Right lobe of liver (tissue), 6 donors: ENCODE measurements at regions not wholly inside any gene's neighbourhood (a gene's known extent, or its start where the extent isn't known, plus 50 kb on each side); places are given as distances from the start of the nearest gene placed in this dataset.

Experiments used
- ATAC-seq, 4 donors: fragments of 200-7000 bp; cut with Tn5 transposase; one replicate each; pipeline ENCODE4 v1.9.1; 2020; ENCODE audit warnings: mild to moderate bottlenecking in 4 of 4, moderate library complexity in 4 of 4
- DNase-seq, 3 donors: peaks; one replicate each; pipeline ENCODE4 v3.0.0-alpha.2; 2020
- H3K27ac ChIP-seq, 3 donors: fragments of 200-600 bp; one replicate each; pipeline ENCODE4 v1.8.0; 2022
- H3K27me3 ChIP-seq, 2 donors: fragments of 200-600 bp; one replicate each; pipeline ENCODE4 v1.8.0; 2022
- H3K36me3 ChIP-seq, 4 donors: fragments of 200-600 bp; sonication (generic) in 1 of 4; one replicate each; pipeline versions ENCODE4 v1.5.1 to v1.8.0; 2017 to 2022; ENCODE audit warnings: control low read depth in 1 of 4
- H3K4me1 ChIP-seq, 4 donors: fragments of 200-600 bp; sonication (generic) in 1 of 4; one replicate each; pipeline versions ENCODE4 v1.5.1 to v1.8.0; 2017 to 2022; ENCODE audit warnings: control low read depth in 1 of 4
- H3K4me3 ChIP-seq, 3 donors: fragments of 200-600 bp; one replicate each; pipeline ENCODE4 v1.8.0; 2022
- H3K9me3 ChIP-seq, 4 donors: fragments of 200-600 bp; sonication (generic) in 1 of 4; one replicate each; pipeline versions ENCODE4 v1.5.1 to v1.8.0; 2017 to 2022; ENCODE audit warnings: control low read depth in 1 of 4
- POLR2A ChIP-seq: fragments of 450-650 bp; IDR thresholded peaks from one replicate; pipeline ENCODE4 v1.6.1; 2017; ENCODE audit warnings: antibody characterized with exemption, mild to moderate bottlenecking
- WGBS: methylation state at CpG from one replicate; pipeline ENCODE4 v1.1.6; 2018; ENCODE audit warnings: low coverage, low lambda C conversion rate; ENCODE audit not compliant: insufficient coverage; ENCODE audit errors: missing lambda C conversion rate; 5-methylcytosine and 5-hydroxymethylcytosine counted together
- intact Hi-C, 2 donors: fragments of 100-400 bp; cut with DNase I; formaldehyde crosslinking; loops; one replicate each; pipeline versions ENCODE4 v1.11.2 to v1.14.1; 2022
- TF ChIP-seq, protein P1 (sequence below), 4 donors: fragments of 200-600 bp in 3 of 4; fragments of 450-650 bp in 1 of 4; IDR thresholded peaks; one replicate each; pipeline versions ENCODE4 v1.5.1 to v1.8.0; 2016 to 2022; ENCODE audit warnings: antibody characterized with exemption in 4 of 4, mild to moderate bottlenecking in 2 of 4
- donor health status: DM: no; HTN: yes; CAD: no.
- donor health status: DM: no; HTN: no; CAD: no.
- donor health status: DM: no; HTN: no; CAD: no.
- donor health status: DM: no; HTN: yes; CAD: no.
- donor health status: DM: no; HTN: yes; CAD: no.

- no peak for DNase-seq
- no CpG with 5 or more reads among the region's 1 CpG for WGBS
- no peak for ATAC-seq
- no peaks in the 10 kb centered on the region for H3K27me3 ChIP-seq
- H3K4me3 ChIP-seq, result no peak overlapping the region
- no peaks in the 10 kb centered on the region for H3K4me1 ChIP-seq
- no peaks in the 10 kb centered on the region for H3K36me3 ChIP-seq
- intact Hi-C loops, result no loop called here
- no peak overlapping the region for H3K27ac ChIP-seq
- TF ChIP-seq POLR2A, result no peak
- TF ChIP-seq, protein P1, sequence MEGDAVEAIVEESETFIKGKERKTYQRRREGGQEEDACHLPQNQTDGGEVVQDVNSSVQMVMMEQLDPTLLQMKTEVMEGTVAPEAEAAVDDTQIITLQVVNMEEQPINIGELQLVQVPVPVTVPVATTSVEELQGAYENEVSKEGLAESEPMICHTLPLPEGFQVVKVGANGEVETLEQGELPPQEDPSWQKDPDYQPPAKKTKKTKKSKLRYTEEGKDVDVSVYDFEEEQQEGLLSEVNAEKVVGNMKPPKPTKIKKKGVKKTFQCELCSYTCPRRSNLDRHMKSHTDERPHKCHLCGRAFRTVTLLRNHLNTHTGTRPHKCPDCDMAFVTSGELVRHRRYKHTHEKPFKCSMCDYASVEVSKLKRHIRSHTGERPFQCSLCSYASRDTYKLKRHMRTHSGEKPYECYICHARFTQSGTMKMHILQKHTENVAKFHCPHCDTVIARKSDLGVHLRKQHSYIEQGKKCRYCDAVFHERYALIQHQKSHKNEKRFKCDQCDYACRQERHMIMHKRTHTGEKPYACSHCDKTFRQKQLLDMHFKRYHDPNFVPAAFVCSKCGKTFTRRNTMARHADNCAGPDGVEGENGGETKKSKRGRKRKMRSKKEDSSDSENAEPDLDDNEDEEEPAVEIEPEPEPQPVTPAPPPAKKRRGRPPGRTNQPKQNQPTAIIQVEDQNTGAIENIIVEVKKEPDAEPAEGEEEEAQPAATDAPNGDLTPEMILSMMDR (IDR thresholded peaks at IDR 0.05), result no peak
- no peaks in the 10 kb centered on the region for H3K9me3 ChIP-seq
Observed at GRCh38 chrX:39258331-39258730, 457.1 kb downstream of the MID1IP1 start.

GRCh38 chrX:39260965-39261364 lies 459.7 kb downstream of the MID1IP1 start:
- WGBS, result 73% methylated on average over 3 of the region's 3 CpGs
- Histone ChIP-seq H3K36me3 (no peaks in the 10 kb centered on the region), H3K27me3 (no peaks in the 10 kb centered on the region), H3K4me1 (no peaks in the 10 kb centered on the region), H3K9me3 (no peaks in the 10 kb centered on the region), H3K27ac (no peak overlapping the region), H3K4me3 (no peak overlapping the region)
- intact Hi-C loops, result no loop called here
- DNase-seq (no peak), ATAC-seq (no peak)
- TF ChIP-seq, protein P1 (IDR thresholded peaks at IDR 0.05), result no peak
- no peak for TF ChIP-seq POLR2A

DNA sequence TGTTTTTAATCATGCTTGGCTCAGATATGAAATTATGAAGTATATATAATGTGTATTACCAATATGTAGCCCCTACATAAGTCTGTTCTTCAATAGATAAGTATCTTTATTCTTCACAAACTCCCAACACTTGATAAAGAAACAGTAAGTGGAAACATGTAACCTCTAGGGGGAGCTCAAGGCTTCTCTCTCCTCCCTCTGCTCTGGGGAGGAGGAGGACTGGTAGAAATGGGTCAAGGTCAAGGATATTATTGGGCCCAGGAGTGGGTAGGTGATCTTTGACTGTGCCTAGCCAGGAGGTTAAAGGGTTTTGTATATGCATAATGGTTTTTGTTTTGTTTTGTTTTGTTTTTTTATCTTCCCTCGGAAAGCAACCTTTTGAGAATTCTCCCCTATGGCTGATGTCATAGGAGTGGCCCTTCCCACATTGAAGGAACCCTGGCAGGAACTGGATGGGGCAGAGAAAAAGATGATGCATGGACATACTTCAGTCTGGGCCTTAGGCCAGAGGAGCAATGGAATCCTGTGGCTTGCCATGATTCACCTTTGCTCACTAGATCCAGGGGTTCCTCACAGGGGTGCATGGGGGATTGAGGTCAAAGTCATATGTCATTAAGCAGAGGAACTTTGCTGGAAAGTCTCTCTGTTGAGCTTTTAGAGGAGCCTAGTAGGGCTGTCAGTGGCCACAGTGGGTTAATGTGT lies 460.3 kb downstream of the MID1IP1 start:
- intact Hi-C loops, result no loop called here
- no peaks in the 10 kb centered on the region for H3K27me3 ChIP-seq
- TF ChIP-seq POLR2A, result no peak
- TF ChIP-seq, protein P1 (IDR thresholded peaks at IDR 0.05), result peak; percentile 46 to 62 (median 60)
- H3K4me3 ChIP-seq, result no peak overlapping the region
- DNase-seq (no peak), ATAC-seq (peak; percentile 42 to 55 (median 48))
- WGBS, result 25% methylated on average over 1 of the region's 1 CpG
- H3K36me3 ChIP-seq, result no peaks in the 10 kb centered on the region
- H3K4me1 ChIP-seq, result no peaks in the 10 kb centered on the region
- H3K27ac ChIP-seq, result no peak overlapping the region
- no peaks in the 10 kb centered on the region for H3K9me3 ChIP-seq

- ATAC-seq, result no peak
- WGBS, result 78% methylated on average over 2 of the region's 2 CpGs
- no peaks in the 10 kb centered on the region for H3K27me3 ChIP-seq
- no peak overlapping the region for H3K4me3 ChIP-seq
- intact Hi-C loops, result no loop called here
- H3K4me1 ChIP-seq, result no peaks in the 10 kb centered on the region
- DNase-seq, result no peak
- H3K27ac ChIP-seq, result no peak overlapping the region
- H3K36me3 ChIP-seq, result no peaks in the 10 kb centered on the region
- no peak for TF ChIP-seq POLR2A
- TF ChIP-seq, protein P1 (IDR thresholded peaks at IDR 0.05), result no peak
- H3K9me3 ChIP-seq, result no peaks in the 10 kb centered on the region
Observed at GRCh38 chrX:39262641-39263040, 461.4 kb downstream of the MID1IP1 start.

DNA sequence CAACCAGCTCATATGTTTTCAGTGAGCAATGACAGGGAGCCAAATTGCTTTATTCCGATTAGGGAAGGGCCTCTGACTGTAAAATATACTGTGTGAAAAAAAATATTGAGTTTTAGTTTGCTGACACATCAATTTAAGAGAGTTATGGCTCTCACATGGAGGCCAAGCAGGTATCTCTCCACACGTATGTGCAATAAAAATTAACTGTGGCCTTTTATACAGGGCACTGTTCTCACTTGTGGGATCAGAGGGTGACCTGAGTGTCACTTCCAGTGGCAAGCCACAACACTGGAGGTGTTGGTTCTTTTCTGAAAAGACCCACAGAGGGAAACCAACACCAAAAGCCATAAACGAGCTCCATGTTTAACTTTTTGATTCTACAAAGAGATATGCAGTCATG lies 462.8 kb downstream of the MID1IP1 start:
- Histone ChIP-seq H3K36me3 (no peaks in the 10 kb centered on the region), H3K27ac (no peak overlapping the region), H3K4me3 (no peak overlapping the region), H3K9me3 (no peaks in the 10 kb centered on the region), H3K27me3 (no peaks in the 10 kb centered on the region), H3K4me1 (no peaks in the 10 kb centered on the region)
- TF ChIP-seq POLR2A, result no peak
- TF ChIP-seq, protein P1 (IDR thresholded peaks at IDR 0.05), result no peak
- WGBS, result 22% methylated on average over 3 of the region's 3 CpGs
- intact Hi-C loops, result no loop called here
- DNase-seq (no peak), ATAC-seq (no peak)
